GM21526 (cell line): ENCODE measurements at regions not wholly inside any gene's neighbourhood (a gene's known extent, or its start where the extent isn't known, plus 50 kb on each side); places are given as distances from the start of the nearest gene placed in this dataset.
"Not testable (repeated sequence)": the region's sequence is repeated elsewhere in the genome, so short reads cannot be mapped to it uniquely, and the experiment has no call there.

ENCODE experiments used
- ATAC-seq: cut with Tn5 transposase; IDR thresholded peaks from one replicate; pipeline ENCODE4 v1.9.1; 2021; ENCODE audit warnings: moderate library complexity; ENCODE audit not compliant: unreplicated experiment, low FRiP score

DNA sequence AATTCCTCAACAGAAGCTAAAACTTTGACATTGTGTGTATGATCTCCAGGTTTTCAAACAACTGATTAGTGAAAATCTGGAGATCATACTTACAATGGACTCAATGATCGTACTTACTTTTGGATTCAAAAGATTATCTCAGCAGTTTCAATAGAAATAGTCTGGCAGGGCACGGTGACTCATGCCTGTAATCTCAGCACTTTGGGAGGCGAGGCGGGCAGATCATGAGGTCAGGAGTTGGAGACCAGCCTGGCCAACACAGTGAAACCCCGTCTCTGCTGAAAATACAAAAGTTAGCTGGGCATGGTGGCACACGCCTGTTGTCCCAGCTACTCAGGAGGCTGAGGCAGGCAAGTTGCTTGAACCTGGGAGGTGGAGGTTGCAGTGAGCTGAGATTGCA, 161.3 kb upstream of the MSX2 start:
- not testable (repeated sequence) for ATAC-seq

DNA sequence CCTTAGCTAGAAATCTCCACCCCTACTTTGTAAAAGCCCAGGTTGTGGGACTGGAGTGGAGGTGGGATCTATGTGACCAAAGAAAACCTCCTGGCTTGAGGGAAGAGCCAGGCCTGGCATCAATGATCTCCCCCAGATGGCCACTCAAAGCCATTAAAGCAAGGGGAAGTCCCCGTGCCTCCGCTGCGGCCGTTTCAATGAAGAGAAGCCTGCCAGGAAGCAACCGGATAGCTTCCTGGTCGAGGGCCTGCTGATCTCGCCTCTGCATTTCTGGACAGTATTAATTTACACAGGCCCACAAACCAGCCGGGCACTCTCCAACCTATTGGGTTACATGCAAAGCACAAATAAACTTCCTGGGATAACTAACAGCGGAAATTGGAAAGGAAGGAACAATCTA, 160.5 kb upstream of the MSX2 start:
- ATAC-seq = no peak

DNA sequence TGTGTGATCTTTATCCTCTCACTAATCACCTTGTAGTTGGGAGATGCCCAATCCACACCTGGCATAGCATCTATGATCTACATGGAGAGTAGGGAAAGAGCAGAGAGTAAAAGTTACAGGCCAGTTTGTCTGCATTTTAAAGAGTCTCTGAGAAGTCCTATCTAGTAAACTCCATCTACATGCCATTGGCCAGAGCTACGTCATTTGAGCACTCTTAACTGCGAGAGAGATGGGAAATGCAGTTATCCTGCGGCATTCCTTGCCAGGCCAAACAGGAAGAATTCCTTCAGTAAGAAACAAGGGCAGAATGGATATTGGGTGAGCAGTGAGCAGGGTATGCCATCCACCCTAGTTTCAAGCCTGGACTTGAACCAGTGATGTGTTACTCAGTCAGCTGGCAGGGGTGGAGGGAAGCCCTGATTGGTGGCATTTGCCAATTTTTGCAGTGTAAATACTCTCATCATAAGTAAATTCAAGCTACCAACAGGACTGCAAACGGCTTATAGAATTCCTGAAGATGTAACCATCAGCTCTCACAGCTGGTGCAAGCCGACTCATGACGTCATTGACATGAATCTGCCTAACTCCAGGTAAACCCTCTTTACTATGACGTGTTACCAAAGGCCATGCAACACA, 156.8 kb upstream of the MSX2 start:
- no peak for ATAC-seq

DNA sequence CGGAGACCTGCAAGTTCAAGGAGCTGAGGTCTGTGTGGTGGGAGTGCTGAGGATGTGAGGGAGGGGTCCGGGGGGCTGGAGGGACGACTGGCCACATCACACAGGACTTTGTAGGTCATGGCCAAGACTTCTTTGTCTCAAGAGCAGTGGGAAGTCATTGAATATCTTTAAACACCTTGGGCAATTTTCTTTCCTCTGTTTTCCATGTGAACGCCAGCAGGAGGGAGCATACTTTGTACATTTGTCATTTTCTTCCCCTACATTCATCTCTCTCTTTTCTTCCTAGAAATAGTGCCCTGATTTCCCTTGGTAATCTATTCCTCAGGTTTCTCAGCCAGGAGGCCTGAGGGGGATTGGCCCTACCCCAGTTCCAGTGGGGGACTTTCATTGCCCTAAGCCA, 153.7 kb upstream of the MSX2 start:
- no peak for ATAC-seq

DNA sequence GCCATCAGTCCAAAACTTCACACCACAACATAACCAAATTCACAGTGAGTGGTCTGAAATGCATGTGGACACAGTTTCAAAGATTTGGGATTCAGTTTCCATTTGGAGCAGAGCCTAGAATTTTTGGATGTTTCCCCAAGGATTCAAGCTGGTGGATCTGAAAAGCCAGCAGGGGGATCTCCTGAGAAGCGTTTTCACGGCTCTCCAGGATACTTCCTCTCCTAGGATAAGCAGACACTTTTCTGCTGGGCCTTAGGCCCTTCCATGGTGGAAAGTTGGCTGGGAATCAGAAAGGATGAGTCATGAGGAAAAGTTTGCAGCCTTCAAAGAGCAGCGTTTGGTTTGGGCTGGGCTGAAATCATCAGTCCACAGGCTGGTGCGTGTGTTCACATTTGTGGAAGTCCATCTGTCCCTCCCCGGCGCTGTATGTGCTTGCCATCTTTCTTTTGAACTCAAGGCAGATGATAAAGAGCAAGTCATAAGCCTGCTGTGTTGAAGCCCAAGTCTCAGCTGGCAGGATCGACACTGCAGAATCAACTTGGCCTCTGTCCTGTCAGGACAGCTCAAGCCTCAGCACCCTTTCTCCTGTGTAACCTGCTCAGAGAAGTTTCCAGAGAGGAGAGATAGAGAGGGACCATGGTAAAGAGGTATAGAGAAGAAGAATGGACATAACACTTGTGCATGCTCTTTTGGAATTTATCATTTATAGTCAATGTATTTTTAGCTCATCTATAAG, 152.6 kb upstream of the MSX2 start:
- no peak for ATAC-seq

DNA sequence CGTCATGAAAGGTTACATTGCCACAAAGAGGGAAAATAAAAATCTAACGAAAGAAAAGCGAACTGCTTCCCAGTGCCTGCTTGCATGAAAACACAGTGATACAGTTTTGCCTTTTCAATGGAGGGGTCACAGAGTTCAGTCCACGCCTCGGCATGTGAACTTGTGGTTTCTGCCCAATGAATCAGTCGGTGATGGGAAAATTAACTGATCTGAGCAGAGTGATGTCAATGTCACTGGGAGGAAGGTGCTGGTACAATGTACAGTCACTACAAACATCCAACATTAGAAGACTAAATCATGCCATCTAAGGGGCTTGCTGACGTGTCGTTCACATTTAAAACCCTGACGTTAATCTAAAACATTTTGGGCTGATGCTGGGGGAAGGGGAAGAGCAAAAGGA, 151.8 kb upstream of the MSX2 start:
- no peak for ATAC-seq

DNA sequence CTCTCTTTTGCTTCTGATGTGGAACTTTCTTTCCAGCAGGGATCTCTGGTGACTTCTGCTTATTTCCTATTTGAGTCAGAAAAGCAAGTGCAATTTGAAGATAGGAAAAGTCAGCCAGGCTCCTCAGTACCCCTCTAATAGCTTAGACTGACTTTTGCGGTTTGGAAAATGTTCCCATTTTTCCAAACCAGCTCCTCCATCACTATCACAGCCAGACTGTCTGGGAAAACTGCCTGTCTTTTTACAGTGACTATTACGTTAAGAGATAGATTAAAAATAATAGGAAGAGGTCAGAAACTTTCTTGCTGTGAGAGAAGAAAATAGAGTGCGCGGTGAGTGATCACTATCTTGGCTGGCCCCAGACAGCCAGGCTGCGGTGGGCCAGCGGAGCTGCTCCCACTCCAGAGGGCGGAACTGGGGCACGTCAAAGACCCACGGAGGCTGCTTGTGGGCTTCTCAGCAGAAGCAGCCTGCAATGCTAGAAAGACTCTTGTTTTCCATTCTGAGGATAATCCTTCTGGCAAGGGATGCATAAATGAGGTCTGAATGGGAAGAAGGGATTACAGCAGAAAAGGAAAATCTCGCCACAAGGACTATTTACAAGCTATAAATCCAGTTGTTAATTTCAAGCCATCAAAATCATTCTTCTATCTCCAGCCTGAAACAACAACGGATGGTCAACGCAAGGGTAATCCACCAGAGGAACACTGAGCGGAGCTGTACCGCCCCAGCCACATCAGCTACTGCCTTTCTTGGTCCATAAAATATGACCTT, 151.0 kb upstream of the MSX2 start:
- ATAC-seq = no peak

DNA sequence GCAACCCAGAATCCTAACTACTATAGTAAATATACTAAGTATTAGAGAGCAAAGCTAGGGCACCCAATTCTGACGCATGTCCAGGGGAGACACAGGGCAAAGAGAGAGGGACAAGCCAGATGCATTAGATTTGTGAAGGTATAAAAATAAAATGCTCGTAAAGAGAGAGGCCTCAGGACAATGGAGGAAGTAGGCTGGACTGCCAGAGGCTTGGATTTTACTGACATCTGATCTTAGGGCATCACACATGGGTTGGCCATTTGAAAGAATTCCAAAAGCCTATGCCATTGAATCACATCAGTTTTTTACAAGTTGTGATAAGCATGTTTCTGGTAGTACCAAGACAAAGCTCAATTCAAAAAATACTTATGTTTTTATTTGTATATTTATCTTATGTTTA, 149.3 kb upstream of the MSX2 start:
- ATAC-seq = no peak

DNA sequence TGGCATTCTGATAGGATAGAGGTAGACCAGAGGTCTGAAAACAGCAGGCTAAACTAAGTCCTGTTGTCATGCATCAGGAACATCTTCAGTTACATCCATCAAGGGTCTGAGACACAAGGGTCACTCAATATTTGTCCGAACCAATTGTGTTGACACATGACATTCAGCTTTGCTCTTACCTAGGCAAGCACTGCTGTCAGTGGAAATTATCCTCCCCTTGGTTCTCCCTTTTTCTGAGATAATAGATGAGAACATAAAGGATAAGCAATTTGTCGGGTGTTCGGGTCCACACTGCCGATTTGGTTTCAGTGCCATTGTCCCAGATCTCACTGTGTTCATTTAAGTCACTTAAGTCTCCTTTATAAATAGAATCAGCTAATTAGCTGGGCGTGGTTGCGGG, 148.3 kb upstream of the MSX2 start:
- no peak for ATAC-seq

DNA sequence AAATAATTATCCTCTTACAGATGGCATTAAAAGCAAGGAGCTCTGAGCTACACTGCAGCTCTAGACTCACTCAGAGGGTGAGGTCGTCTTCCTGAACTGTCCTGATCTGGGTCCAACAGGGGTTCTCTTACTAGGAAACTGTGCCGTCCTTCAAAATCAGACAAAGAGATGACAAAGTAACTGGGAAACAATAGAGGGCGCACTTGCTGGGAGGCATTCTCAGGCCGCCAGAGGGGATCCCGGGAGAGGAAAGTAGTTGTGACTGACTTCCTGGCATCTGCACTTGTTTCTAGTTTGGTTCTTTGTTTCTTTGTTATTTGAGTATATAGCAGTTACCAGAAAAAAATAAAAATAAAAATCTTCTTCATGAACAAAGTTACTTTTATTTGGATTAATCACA, 142.9 kb upstream of the MSX2 start:
- no peak for ATAC-seq

DNA sequence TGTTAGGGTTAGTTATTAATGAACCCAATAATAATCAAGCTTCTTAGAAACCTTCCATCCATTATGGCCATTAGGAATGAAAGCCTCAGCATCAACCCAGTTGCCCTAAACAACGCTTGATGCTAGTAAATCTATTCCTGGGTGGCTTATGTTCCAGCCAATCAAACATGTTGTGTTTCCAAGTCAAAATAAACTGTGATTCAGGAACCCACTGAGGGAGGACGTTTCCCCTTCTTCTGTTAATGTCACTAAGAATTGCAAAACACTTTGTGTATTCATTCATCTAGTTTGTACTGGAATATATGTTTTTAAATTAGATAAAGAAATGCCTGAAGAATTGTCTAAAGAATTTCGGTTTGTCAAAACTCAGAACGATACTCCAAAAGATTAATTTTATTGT, 142.5 kb upstream of the MSX2 start:
- no peak for ATAC-seq

DNA sequence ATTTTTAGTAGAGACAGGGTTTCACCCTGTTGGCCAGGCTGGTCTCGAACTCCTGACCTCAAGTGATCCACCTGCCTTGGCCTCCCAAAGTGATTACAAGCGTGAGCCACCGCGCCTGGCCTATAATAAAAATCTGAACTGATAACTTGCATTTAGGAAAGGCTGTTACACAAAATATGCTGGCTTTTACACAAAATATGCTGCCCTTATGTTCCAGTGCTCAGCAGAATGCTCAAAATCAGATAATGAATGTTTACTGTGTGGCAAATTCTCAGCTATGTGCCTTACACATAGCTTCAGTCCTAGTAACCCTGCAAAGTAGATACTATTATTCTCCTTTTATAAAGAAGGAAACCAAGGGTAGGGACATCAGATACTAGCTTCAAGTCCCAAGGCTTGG, 141.3 kb upstream of the MSX2 start:
- ATAC-seq = no peak

DNA sequence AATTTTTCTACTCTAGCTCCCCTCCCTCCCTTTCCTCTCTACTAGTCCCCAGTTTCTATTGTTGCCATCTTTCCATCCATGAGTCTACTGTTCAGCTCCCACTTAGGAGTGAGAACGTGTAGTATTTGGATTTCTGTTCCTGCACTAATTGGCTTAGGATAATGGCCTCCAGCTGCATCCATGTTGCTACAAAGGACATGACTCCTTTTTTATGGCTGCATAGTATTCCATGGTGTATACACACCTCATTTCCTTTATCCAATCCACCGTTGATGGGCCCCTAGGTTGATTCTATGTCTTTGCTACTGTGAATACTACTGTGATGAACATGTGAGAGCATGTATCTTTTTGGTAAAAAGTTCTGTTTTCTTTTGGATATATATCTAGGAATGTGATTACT, 138.9 kb upstream of the MSX2 start:
- ATAC-seq = no peak

DNA sequence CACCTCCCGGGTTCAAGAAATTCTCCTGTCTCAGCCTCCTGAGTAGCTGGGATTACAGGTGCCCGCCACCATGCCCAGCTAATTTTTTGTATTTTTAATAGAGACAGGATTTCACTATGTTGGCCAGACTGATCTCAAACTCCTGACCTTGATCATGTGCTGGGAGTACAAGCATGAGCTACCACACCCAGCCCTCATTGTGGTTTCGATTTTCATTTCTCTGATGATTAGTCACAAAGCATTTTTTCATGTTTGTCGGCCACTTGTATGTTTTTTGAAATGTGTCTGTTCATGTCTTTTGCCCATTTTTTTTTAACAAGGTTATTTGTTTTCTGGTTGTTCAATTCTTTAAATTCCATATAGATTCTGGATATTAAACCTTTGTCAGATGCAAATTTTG, 138.2 kb upstream of the MSX2 start:
- ATAC-seq = not testable (repeated sequence)

DNA sequence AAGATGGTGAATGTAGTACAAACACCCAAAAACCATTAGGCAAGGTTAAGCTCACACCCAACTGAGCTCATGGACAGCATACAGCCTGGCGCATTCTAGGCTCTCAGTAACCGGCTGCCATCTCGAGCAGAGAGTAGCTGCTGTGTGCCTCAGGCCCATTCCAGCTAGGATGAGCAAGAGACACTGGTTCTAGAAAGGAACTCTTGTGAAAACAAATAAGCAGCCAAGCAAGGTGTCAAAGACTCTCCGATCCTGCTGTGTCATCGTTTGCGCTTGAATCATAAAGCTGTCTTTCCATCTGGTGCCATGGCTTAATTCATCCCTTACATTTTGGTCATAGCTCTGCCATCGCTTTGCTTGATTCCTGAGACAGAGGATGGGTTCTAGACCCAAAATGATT, 135.4 kb upstream of the MSX2 start:
- no peak for ATAC-seq

DNA sequence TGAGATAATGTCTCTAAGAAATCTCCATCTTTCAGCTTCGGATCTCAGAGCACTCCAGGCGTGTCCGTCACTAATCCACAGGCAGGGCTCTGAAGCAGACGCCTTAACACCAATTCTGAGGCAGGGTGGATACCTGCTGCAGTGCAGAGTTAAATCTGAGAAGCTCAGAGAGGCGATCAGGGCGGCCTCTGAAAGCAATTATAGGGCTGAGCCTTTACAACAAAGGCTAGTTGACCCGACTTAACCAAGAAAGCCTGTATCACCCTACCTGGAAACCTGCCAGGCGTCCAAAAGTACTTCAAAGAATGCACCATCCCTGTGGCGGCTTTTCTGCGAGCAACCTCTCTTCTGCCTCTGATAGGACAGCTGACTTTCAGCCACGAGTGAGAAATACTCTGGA, 134.8 kb upstream of the MSX2 start:
- ATAC-seq = no peak

DNA sequence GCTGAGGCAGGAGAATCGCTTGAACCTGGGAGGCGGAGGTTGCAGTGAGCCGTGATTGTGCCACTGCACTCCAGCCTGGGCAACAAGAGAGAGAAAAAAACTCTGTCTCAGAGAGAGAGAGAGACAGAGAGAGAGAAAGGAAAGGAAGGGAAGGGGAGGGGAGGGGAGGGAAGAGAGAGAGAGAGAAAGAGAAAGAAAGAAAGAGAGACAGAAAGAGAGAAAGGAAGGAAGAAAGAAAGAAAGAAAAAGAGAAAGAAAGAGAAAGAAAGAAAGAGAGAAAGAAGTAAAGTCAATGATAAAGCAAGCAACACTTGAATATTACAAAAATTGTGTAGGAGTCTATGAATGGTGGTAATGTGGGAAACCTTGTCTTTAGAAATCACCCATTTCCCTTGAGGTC, 133.6 kb upstream of the MSX2 start:
- ATAC-seq = no peak

DNA sequence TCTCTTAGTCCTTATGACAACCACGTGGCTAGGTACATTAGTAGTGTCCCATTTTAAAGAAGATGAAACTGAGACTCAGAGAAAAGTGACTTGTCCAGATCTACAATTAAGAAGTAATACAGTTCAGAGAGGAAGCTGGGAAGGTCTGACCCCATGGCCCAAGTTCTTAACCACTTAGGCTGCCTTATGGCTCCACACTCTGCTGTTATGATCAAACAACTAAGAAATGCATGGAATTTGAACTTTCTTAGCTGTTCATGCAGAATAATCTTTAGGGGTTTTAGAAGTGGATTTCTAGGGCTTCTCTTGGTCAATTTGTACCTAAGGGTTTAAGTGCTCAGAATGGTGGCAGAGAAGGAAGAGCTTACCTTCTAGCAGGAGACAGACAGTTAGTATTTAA, 128.0 kb upstream of the MSX2 start:
- ATAC-seq = no peak

DNA sequence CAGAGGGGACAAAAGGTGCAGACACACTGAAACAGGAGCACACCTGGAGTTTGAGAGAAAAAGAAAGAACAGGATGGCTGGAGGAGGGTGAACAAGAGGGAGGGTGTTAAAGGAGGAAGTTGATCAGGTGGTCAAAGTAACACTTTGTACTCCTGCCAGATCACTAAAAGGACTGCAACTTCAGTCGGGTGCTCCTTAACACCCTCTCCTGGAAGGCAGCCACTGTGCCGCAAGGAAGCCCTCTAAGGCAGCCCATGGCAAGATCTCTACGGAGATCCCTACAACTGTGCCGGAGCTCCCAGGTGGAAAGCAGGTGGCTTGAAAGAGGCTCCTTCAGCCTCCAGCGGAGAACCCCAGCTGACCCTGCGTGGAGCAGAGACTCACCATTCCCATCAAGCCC, 124.4 kb upstream of the MSX2 start:
- no peak for ATAC-seq

DNA sequence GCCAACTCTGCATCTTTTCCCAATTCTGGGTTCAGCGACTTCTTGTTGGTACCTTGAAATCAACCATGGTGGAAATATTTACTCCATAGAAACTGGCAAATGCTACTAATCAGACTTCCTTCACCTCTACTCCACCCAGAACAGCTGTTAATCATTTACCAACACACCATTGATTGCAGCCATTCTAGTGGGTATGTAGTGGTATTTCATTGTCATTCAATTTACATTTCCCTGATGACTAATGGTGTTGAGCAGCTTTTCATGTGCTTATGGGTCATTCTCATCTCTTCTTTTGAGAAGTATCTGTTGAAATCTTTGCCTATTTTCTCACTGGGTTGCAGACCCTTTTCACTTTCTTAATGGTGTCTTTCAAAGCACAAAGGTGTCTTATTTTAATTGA, 122.4 kb upstream of the MSX2 start:
- ATAC-seq = no peak

DNA sequence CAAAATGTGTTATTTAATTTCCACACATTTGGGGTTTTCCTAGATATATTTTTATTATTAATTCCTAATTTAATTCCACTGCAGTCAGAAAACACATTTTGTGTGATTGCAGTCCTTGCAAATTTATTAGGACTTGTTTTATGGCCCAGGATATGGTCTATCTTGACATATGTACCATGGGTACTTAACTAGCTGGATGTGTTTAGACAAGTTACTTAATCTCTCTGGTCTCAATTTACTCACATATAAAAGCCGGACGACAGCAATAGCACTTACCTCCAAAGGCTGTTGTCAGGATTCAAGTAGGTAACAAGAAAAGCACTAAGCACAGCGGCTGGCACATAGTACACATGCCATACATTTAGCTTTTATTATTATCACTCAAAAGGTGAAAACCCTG, 118.2 kb upstream of the MSX2 start:
- ATAC-seq = no peak

DNA sequence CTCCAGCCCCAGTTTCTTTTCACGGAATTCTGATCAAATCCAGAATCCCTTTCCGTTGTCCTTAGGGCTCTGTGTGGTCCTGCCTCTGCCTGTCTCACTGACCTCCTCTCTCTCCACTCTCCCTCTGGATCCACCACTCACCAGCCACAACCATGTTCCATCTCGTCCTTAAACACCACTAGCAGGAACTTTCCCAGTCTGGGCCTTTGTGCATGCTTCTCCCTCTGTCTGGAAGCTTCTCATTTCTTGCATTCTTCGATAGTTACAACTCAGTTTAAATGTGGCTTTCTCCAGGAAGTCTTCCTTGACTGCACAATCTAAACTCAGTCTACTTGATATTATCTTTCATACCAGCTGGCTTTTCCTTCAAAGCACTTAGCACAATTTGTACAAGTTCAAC, 117.7 kb upstream of the MSX2 start:
- no peak for ATAC-seq
